HCT116 (cell line): ENCODE measurements at regions not wholly inside any gene's neighbourhood (a gene's known extent, or its start where the extent isn't known, plus 50 kb on each side); places are given as distances from the start of the nearest gene placed in this dataset.
"Not testable (repeated sequence)": the region's sequence is repeated elsewhere in the genome, so short reads cannot be mapped to it uniquely, and the experiment has no call there.

ENCODE experiments used
- ATAC-seq: fragments of 200-7000 bp; cut with Tn5 transposase; 2 replicates; pipeline ENCODE4 v1.9.1; 2020; ENCODE audit warnings: mild to moderate bottlenecking, moderate library complexity
- BruUV-seq: library from RNA; stranded (reverse); fragments of 400-500 nt; replicated peaks from 2 replicates; lab custom pipeline; 2021; lab: Mats Ljungman, UMichigan
- CTCF ChIA-PET: fragments of 300-600 bp; sonication (Branson Sonifier 250); formaldehyde crosslinking; loops from one replicate; lab custom pipeline; 2021; ENCODE audit warnings: antibody characterized with exemption; lab: Charles Lee
- POLR2A ChIA-PET: fragments of 300-600, 350-600 bp; sonication (Branson Sonifier 250); formaldehyde crosslinking; loops from one replicate; lab custom pipeline; 2021; ENCODE audit warnings: antibody characterized with exemption; lab: Charles Lee
- RAD21 ChIA-PET, 2 experiments: fragments of 300-600 bp; sonication (Branson Sonifier 250); formaldehyde crosslinking; loops; one replicate each; lab custom pipeline; 2023; ENCODE audit warnings: low total read pairs in 2 of 2; ENCODE audit not compliant: uncharacterized antibody in 2 of 2, unreplicated experiment in 2 of 2, low non-redundant PET in 1 of 2; lab: Charles Lee
- DNase-seq: peaks from one replicate; pipeline ENCODE4 v3.0.0-alpha.2; 2010; ENCODE audit warnings: low read depth, low spot score
- H2AFZ ChIP-seq: fragments of 200-600 bp; shearing (Covaris generic), sonication (generic); 2 replicates; pipeline ENCODE4 v1.6.1; 2017; ENCODE audit warnings: low read depth, mixed run types, mixed read lengths, antibody characterized with exemption, low read length; ENCODE audit not compliant: poor library complexity, severe bottlenecking
- H3K27ac ChIP-seq: 2 replicates; pipeline ENCODE4 v1.5.1; 2012; ENCODE audit warnings: low read depth, low read length
- H3K27me3 ChIP-seq: fragments of 200-600 bp; sonication (generic); 2 replicates; pipeline ENCODE4 v1.6.1; 2016; ENCODE audit warnings: mixed run types, low read length, mixed read lengths; ENCODE audit not compliant: insufficient read depth
- H3K36me3 ChIP-seq, 2 experiments: fragments of 200-500 bp in 1 of 2; fragments of 200-600 bp in 1 of 2; sonication (Bioruptor generic) in 1 of 2; sonication (generic) in 1 of 2; 2 replicates each; pipeline versions ENCODE4 v1.5.1 to v1.6.1; 2014 to 2016; ENCODE audit warnings: low read length in 2 of 2, inconsistent platforms in 1 of 2, mixed read lengths in 1 of 2, mixed run types in 1 of 2; ENCODE audit not compliant: insufficient read depth in 2 of 2, control insufficient read depth in 1 of 2
- H3K4me1 ChIP-seq, 2 experiments: fragments of 200-600 bp in 1 of 2; sonication (generic) in 1 of 2; 2 replicates each; pipeline versions ENCODE4 v1.5.1 to v1.6.1; 2012 to 2017; ENCODE audit warnings: low read length in 2 of 2, inconsistent platforms in 1 of 2, mild to moderate bottlenecking in 1 of 2, mixed read lengths in 1 of 2, mixed run types in 1 of 2, moderate library complexity in 1 of 2; ENCODE audit not compliant: insufficient read depth in 2 of 2, control insufficient read depth in 1 of 2
- H3K4me2 ChIP-seq: fragments of 200-600 bp; sonication (generic); 2 replicates; pipeline ENCODE4 v1.6.1; 2017; ENCODE audit warnings: mixed run types, low read length, mixed read lengths
- H3K4me3 ChIP-seq, 2 experiments: fragments of 200-600 bp in 1 of 2; sonication (generic) in 1 of 2; replicated peaks in 1 of 2; 2 replicates each; pipeline ENCODE4 v1.5.1; 2011 to 2016; ENCODE audit warnings: low read length in 2 of 2, control low read depth in 1 of 2, low read depth in 1 of 2, mild to moderate bottlenecking in 1 of 2, mixed read lengths in 1 of 2, mixed run types in 1 of 2
- H3K79me2 ChIP-seq: fragments of 200-600 bp; sonication (generic); 2 replicates; pipeline ENCODE4 v1.6.1; 2017; ENCODE audit warnings: mild to moderate bottlenecking, mixed run types, low read length, moderate library complexity, mixed read lengths; ENCODE audit not compliant: insufficient read depth
- H3K9ac ChIP-seq: fragments of 200-600 bp; sonication (generic); 2 replicates; pipeline ENCODE4 v1.6.1; 2016; ENCODE audit warnings: low read length, mixed read lengths
- H3K9me2 ChIP-seq: fragments of 200-600 bp; sonication (generic), shearing (Covaris generic); 2 replicates; pipeline ENCODE4 v1.6.1; 2017; ENCODE audit warnings: mixed run types, mild to moderate bottlenecking, moderate library complexity; ENCODE audit not compliant: insufficient read depth
- H3K9me3 ChIP-seq, 2 experiments: fragments of 200-500 bp in 1 of 2; fragments of 200-600 bp in 1 of 2; sonication (Bioruptor generic) in 1 of 2; sonication (generic) in 1 of 2; 2 replicates each; pipeline ENCODE4 v1.6.1; 2014 to 2017; ENCODE audit warnings: low read length in 2 of 2, mixed read lengths in 2 of 2, inconsistent platforms in 1 of 2, low read depth in 1 of 2, mild to moderate bottlenecking in 1 of 2, mixed run types in 1 of 2, moderate library complexity in 1 of 2; ENCODE audit not compliant: control insufficient read depth in 1 of 2, insufficient read depth in 1 of 2
- H4K20me1 ChIP-seq: fragments of 200-600 bp; sonication (generic), shearing (Covaris generic); 2 replicates; pipeline ENCODE4 v1.6.1; 2017; ENCODE audit warnings: mixed run types, mild to moderate bottlenecking, moderate library complexity; ENCODE audit not compliant: insufficient read depth
- intact Hi-C: fragments of 100-400 bp; cut with micrococcal nuclease; formaldehyde crosslinking; loops from 2 replicates; pipeline ENCODE4 v1.10.0; 2022

- H3K4me2 ChIP-seq, H3K9me3 ChIP-seq, H3K4me1 ChIP-seq, intact Hi-C loops, H3K9ac ChIP-seq, H3K36me3 ChIP-seq, H2AFZ ChIP-seq, RAD21 ChIA-PET, DNase-seq, H3K4me3 ChIP-seq, BruUV-seq, H4K20me1 ChIP-seq, H3K9me2 ChIP-seq, H3K27me3 ChIP-seq, H3K27ac ChIP-seq, ATAC-seq, CTCF ChIA-PET, H3K79me2 ChIP-seq, POLR2A ChIA-PET: not testable (repeated sequence)
Observed at GRCh38 chr15:32510027-32510426, 54.6 kb upstream of the GOLGA8O start.

DNA sequence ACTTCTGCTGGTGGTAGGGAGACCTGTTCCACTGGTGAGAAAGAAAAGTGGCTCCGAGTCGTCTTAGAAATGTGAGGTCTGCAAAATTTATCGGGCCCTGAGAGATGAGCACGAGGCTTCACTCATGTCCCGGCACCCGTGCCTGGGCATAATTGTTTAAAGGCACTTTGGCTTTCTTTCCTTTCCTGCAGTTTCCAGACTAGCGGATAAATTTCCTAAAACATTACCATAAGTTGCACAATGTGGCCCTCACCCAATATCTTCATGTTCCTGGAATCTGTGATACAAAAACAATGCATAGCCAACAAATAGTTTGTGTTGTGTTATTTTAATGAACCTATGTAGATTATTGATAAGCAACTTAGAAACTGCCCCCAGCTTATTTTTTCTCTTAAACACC is 52.6 kb upstream of the GOLGA8O start:
- ATAC-seq = not testable (repeated sequence)

DNA sequence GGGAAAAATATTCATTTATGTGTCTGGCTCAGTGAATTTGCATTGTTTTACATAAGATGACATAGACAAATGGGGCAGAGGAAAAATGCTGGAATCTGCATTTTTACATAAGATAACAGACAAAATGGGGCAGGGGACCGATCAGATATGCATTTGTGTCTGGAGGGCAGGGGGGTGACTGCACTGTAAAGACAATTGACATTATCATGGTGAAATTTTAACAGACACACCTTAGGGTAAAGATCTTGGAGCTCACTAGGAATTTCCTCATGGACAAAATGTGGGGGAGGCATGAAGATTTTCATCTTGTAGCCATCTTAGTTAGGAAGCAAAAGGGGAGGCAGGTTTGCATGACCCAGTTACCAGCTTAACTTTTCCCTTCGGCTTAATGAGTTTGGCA is 51.4 kb upstream of the GOLGA8O start:
- intact Hi-C loops, H3K9me2 ChIP-seq, H3K4me2 ChIP-seq, ATAC-seq, DNase-seq, H3K79me2 ChIP-seq, H3K9me3 ChIP-seq, POLR2A ChIA-PET, H3K9ac ChIP-seq, H3K4me3 ChIP-seq, H4K20me1 ChIP-seq, RAD21 ChIA-PET, H3K27ac ChIP-seq, BruUV-seq, CTCF ChIA-PET, H2AFZ ChIP-seq, H3K27me3 ChIP-seq, H3K4me1 ChIP-seq, H3K36me3 ChIP-seq: not testable (repeated sequence)

More for the DNA sequence above, 52.6 kb upstream of the GOLGA8O start:
- H3K4me1 ChIP-seq, CTCF ChIA-PET, RAD21 ChIA-PET, H4K20me1 ChIP-seq, H3K9me3 ChIP-seq, H3K9ac ChIP-seq, H2AFZ ChIP-seq, H3K9me2 ChIP-seq, H3K79me2 ChIP-seq, H3K4me3 ChIP-seq, H3K27me3 ChIP-seq, H3K36me3 ChIP-seq, intact Hi-C loops, H3K4me2 ChIP-seq, DNase-seq, POLR2A ChIA-PET, BruUV-seq, H3K27ac ChIP-seq: not testable (repeated sequence)

GRCh38 chr15:32505633-32506032 is 50.2 kb upstream of the GOLGA8O start:
- H3K9ac ChIP-seq, H3K79me2 ChIP-seq, BruUV-seq, H3K4me2 ChIP-seq, H3K36me3 ChIP-seq, H3K27ac ChIP-seq, H3K4me3 ChIP-seq, ATAC-seq, H3K9me2 ChIP-seq, POLR2A ChIA-PET, RAD21 ChIA-PET, intact Hi-C loops, H3K4me1 ChIP-seq, CTCF ChIA-PET, H4K20me1 ChIP-seq, H3K9me3 ChIP-seq, H3K27me3 ChIP-seq, H2AFZ ChIP-seq, DNase-seq: not testable (repeated sequence)
